ENCODE measurements at regions not wholly inside any gene's neighbourhood (a gene's known extent, or its start where the extent isn't known, plus 50 kb on each side); places are given as distances from the start of the nearest gene placed in this dataset.

DNA sequence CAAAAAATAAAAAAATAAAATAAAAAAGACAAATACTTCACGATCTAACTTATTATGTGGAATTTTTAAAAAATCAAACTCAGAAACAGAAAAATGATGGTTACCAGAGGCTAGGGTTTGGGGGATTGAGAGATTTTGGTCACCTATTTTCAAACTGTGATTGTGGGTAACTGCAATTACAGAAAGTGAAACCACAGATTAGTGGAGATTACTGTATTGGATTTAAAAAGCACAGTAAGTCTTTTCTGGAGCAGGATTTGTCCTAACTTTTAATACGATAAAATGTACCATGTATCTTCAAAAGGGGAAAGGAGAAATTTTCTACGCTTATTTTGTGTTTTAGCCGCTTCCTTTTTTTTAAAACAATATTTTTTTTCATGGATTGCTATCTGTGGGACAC, 1204.9 kb upstream of the LRRTM3 start:
- no peak for DNase-seq
- H3K36me3 Mint-ChIP-seq (ENCODE audit: low read depth) = no peaks in the 10 kb centered on the region
- no peak overlapping the region for H3K27ac Mint-ChIP-seq
- H3K9me3 Mint-ChIP-seq = no peaks in the 10 kb centered on the region
- TF ChIP-seq, protein P1, sequence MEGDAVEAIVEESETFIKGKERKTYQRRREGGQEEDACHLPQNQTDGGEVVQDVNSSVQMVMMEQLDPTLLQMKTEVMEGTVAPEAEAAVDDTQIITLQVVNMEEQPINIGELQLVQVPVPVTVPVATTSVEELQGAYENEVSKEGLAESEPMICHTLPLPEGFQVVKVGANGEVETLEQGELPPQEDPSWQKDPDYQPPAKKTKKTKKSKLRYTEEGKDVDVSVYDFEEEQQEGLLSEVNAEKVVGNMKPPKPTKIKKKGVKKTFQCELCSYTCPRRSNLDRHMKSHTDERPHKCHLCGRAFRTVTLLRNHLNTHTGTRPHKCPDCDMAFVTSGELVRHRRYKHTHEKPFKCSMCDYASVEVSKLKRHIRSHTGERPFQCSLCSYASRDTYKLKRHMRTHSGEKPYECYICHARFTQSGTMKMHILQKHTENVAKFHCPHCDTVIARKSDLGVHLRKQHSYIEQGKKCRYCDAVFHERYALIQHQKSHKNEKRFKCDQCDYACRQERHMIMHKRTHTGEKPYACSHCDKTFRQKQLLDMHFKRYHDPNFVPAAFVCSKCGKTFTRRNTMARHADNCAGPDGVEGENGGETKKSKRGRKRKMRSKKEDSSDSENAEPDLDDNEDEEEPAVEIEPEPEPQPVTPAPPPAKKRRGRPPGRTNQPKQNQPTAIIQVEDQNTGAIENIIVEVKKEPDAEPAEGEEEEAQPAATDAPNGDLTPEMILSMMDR (IDR thresholded peaks at IDR 0.05) = no peak
- no peaks in the 10 kb centered on the region for H3K4me1 Mint-ChIP-seq
- H3K4me3 Mint-ChIP-seq = no peak overlapping the region
- no peaks in the 10 kb centered on the region for H3K27me3 Mint-ChIP-seq (ENCODE audit: low read depth, poor library complexity)

DNA sequence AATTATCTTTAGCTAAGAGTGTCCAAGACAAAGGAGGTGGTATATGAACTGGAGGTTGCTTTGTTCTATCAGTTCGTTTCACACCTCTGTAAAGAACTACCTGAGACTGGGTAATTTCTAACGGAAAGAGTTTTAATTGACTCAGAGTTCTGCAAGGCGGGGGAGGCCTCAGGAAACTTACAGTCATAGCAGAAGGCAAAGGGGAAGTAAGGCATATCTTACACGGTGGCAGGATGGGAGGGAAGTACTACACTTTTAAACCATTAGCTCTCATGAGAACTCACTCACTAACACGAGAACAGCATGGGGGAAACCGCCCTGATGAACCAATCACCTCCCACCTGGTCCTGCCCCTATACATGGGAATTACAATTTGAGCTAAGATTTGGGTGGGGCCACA, 1202.3 kb upstream of the LRRTM3 start:
- H3K36me3 Mint-ChIP-seq (ENCODE audit: low read depth) = no peaks in the 10 kb centered on the region
- no peak overlapping the region for H3K4me3 Mint-ChIP-seq
- no peak overlapping the region for H3K27ac Mint-ChIP-seq
- no peaks in the 10 kb centered on the region for H3K27me3 Mint-ChIP-seq (ENCODE audit: low read depth, poor library complexity)
- no peaks in the 10 kb centered on the region for H3K4me1 Mint-ChIP-seq
- TF ChIP-seq, protein P1 (IDR thresholded peaks at IDR 0.05) = no peak
- DNase-seq = no peak
- H3K9me3 Mint-ChIP-seq = no peaks in the 10 kb centered on the region

DNA sequence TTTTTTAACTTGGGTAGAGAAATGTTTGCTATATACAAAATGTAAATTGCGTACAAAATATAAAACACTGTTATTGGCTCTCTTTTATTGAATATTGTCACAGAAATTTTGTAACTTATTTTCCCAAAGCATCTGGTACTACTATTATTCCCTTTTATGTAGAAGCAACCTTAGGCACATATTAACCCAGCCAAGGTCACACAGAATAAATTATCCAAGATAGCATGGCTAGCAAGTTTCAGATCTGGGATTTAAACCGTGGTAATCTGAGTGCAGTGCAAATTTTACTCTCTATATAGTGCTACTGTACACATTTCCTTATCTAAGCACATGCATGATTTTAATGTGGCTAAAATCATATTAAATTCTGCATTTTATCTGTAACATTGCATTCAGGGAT, 1190.5 kb upstream of the LRRTM3 start:
- no peak overlapping the region for H3K4me3 Mint-ChIP-seq
- TF ChIP-seq, protein P1 (IDR thresholded peaks at IDR 0.05) = no peak
- no peaks in the 10 kb centered on the region for H3K9me3 Mint-ChIP-seq
- no peaks in the 10 kb centered on the region for H3K36me3 Mint-ChIP-seq (ENCODE audit: low read depth)
- no peak for DNase-seq
- H3K27ac Mint-ChIP-seq = no peak overlapping the region
- peaks cover 5% of the 10 kb centered on the region for H3K4me1 Mint-ChIP-seq
- no peaks in the 10 kb centered on the region for H3K27me3 Mint-ChIP-seq (ENCODE audit: low read depth, poor library complexity)

DNA sequence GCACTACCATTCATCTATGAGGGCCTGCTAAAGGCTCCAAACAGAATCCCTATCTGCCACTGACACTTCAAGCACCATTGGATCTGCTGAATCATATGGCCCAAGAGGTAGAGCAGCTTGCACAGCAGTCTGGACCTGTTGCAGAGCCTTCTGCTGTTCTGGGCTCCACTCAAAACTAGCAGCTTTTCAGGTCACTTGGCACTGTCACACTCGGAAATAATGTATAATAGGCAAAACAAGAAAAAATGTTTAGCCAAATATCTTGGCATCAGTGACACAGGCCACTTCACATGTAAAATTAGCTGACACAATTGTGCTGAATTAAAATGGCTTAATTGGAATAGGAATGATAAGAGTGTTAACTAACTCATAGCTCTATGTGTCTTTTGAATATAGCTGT, 1182.9 kb upstream of the LRRTM3 start:
- Mint-ChIP-seq H3K27me3 (ENCODE audit: low read depth, poor library complexity) (no peaks in the 10 kb centered on the region), H3K36me3 (ENCODE audit: low read depth) (no peaks in the 10 kb centered on the region), H3K27ac (no peak overlapping the region), H3K9me3 (no peaks in the 10 kb centered on the region), H3K4me1 (peaks cover 5% of the 10 kb centered on the region), H3K4me3 (no peak overlapping the region)
- TF ChIP-seq, protein P1 (IDR thresholded peaks at IDR 0.05) = no peak
- DNase-seq = no peak

DNA sequence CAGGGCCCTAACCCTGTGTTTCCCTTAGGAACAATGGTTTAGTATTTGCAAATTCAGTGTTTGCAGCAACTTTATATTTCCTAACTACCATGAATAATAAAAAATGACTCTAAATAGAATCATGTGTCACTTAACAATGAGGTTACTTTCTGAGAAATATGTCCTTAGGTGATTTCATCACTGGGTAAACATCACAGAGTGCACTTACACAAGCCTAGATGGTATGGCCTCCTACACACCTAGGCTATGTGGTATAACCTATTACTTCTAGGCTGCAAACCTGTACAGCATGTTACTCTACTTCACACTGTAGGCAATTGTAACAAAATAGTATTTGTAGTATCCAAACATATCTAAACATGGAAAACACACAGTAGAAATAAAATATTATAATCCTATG, 1174.6 kb upstream of the LRRTM3 start:
- Mint-ChIP-seq H3K4me3 (no peak overlapping the region), H3K27ac (no peak overlapping the region), H3K4me1 (no peaks in the 10 kb centered on the region), H3K27me3 (ENCODE audit: low read depth, poor library complexity) (no peaks in the 10 kb centered on the region), H3K36me3 (ENCODE audit: low read depth) (no peaks in the 10 kb centered on the region), H3K9me3 (no peaks in the 10 kb centered on the region)
- DNase-seq = no peak
- TF ChIP-seq, protein P1 (IDR thresholded peaks at IDR 0.05) = no peak

DNA sequence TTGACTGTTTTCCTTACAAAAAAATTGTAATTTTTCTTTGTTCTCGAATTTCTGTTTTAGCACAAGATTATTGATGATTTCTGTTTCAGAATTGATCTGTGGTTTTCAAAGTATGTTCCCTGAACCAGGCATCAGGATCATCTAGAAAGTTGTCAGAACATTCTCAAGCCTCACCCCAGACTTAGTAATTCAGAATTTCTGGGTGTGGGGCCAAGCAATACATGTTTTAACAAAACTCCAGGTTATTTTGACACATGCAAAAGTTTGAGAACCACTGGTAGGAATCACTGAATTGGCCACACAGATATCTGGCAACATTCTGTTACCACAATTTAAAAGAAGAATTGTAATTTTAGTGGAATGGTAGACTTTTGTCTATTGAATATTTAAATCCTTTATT, 1173.9 kb upstream of the LRRTM3 start:
- no peak overlapping the region for H3K27ac Mint-ChIP-seq
- TF ChIP-seq, protein P1 (IDR thresholded peaks at IDR 0.05) = no peak
- H3K4me3 Mint-ChIP-seq = no peak overlapping the region
- H3K9me3 Mint-ChIP-seq = no peaks in the 10 kb centered on the region
- no peaks in the 10 kb centered on the region for H3K36me3 Mint-ChIP-seq (ENCODE audit: low read depth)
- no peaks in the 10 kb centered on the region for H3K4me1 Mint-ChIP-seq
- no peak for DNase-seq
- H3K27me3 Mint-ChIP-seq (ENCODE audit: low read depth, poor library complexity) = no peaks in the 10 kb centered on the region
